A673 (cell line): ENCODE measurements at regions not wholly inside any gene's neighbourhood (a gene's known extent, or its start where the extent isn't known, plus 50 kb on each side); places are given as distances from the start of the nearest gene placed in this dataset.

ENCODE experiments used
- CTCF ChIP-seq: fragments of 300-800, 200-600 bp; sonication (generic); conservative IDR thresholded peaks from 2 replicates; pipeline ENCODE4 v1.5.1; 2017; ENCODE audit warnings: low read depth, mild to moderate bottlenecking, antibody characterized with exemption, low read length, moderate library complexity, mixed read lengths
- EZH2 ChIP-seq: fragments of 200-600 bp; sonication (generic); IDR thresholded peaks from 2 replicates; pipeline ENCODE4 v1.6.1; 2017; ENCODE audit warnings: borderline replicate concordance, low read depth, mild to moderate bottlenecking, mixed read lengths, antibody characterized with exemption, low read length; ENCODE audit not compliant: poor library complexity, severe bottlenecking

- no peak for TF ChIP-seq EZH2
- TF ChIP-seq CTCF = no peak
Observed at GRCh38 chr18:38654946-38655345, 1089.3 kb upstream of the CELF4 start.
